ENCODE measurements at regions not wholly inside any gene's neighbourhood (a gene's known extent, or its start where the extent isn't known, plus 50 kb on each side); places are given as distances from the start of the nearest gene placed in this dataset.

DNA sequence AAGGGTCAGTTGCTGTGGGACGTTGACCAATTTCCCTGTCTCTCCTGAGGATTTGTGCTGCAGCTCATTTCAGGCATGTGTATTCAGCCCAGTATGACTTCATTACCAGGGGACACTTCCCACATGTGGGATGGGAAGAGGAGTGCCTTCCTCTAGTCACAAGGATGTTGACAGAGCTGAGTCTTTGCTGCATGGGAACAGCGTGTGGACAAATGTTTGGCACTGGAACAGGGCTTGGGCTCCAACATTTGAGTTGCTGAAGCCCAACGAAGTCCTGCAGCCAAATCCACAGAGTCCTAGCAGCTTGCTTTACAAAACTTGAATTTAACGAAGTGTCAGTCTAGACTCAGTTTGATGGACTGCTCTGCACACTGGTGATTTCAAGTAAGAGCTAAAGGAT, 283.2 kb downstream of the SH3GL2 start:
- TF ChIP-seq PBX2 (CRISPR knock-in tag; IDR thresholded peaks at IDR 0.05; ENCODE audit: low read depth) (no peak), PBX2 (tag; conservative IDR thresholded peaks at IDR 0.05; ENCODE audit: low read depth) (no peak), RCOR1 (IDR thresholded peaks at IDR 0.05; ENCODE audit: borderline replicate concordance in 1 of 2, low read depth in 2 of 2, low read length in 2 of 2) (no peak), MXI1 (IDR thresholded peaks at IDR 0.05; ENCODE audit: low read depth, low read length) (no peak), GABPA (tag; conservative IDR thresholded peaks at IDR 0.05; ENCODE audit: low read depth) (no peak), ZNF3 (CRISPR knock-in tag; IDR thresholded peaks at IDR 0.05) (no peak), CHD2 (IDR thresholded peaks at IDR 0.05; ENCODE audit: low read depth, low read length) (no peak), RHOXF2B (CRISPR knock-in tag; conservative IDR thresholded peaks at IDR 0.05) (no peak), PREB (CRISPR knock-in tag; IDR thresholded peaks at IDR 0.05) (no peak), SLC30A9 (CRISPR knock-in tag; IDR thresholded peaks at IDR 0.05) (no peak), POLR2AphosphoS5 (IDR thresholded peaks at IDR 0.05; ENCODE audit: control insufficient read depth, insufficient read depth, low read depth, low read length) (no peak), ZNF655 (CRISPR knock-in tag; IDR thresholded peaks at IDR 0.05) (no peak)
- TF ChIP-seq, protein P1, sequence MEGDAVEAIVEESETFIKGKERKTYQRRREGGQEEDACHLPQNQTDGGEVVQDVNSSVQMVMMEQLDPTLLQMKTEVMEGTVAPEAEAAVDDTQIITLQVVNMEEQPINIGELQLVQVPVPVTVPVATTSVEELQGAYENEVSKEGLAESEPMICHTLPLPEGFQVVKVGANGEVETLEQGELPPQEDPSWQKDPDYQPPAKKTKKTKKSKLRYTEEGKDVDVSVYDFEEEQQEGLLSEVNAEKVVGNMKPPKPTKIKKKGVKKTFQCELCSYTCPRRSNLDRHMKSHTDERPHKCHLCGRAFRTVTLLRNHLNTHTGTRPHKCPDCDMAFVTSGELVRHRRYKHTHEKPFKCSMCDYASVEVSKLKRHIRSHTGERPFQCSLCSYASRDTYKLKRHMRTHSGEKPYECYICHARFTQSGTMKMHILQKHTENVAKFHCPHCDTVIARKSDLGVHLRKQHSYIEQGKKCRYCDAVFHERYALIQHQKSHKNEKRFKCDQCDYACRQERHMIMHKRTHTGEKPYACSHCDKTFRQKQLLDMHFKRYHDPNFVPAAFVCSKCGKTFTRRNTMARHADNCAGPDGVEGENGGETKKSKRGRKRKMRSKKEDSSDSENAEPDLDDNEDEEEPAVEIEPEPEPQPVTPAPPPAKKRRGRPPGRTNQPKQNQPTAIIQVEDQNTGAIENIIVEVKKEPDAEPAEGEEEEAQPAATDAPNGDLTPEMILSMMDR (IDR thresholded peaks at IDR 0.05 in 2 of 3, conservative IDR thresholded peaks at IDR 0.05 in 1 of 3; ENCODE audit: insufficient read depth in 2 of 3, low read depth in 1 of 3, low read length in 3 of 3), result no peak

Measured in K562 (cell line).